Pancreas (tissue), 10 donors: ENCODE measurements at regions not wholly inside any gene's neighbourhood (a gene's known extent, or its start where the extent isn't known, plus 50 kb on each side); places are given as distances from the start of the nearest gene placed in this dataset.

ENCODE experiments used
- ATAC-seq, 4 donors: fragments of 200-7000 bp; cut with Tn5 transposase; one replicate each; pipeline versions ENCODE4 v1.8.0 to v1.9.1; 2020; ENCODE audit warnings: mild to moderate bottlenecking in 4 of 4, moderate library complexity in 4 of 4
- DNase-seq, 6 donors: peaks; one replicate each; pipeline ENCODE4 v3.0.0-alpha.2; 2020
- FAIRE-seq: peaks from 2 replicates; lab custom pipeline; 2012; peaks lifted over from hg19 to GRCh38; lab: Jason Lieb, UNC
- H3K27ac ChIP-seq, 4 donors: fragments of 200-600 bp; sonication (generic); 1 replicate in 3 of 4; 2 replicates in 1 of 4; pipeline versions ENCODE4 v1.5.0 to v1.8.0; 2020
- H3K27me3 ChIP-seq, 4 donors: fragments of 200-600 bp; one replicate each; pipeline ENCODE4 v1.8.0; 2021
- H3K36me3 ChIP-seq, 3 donors: fragments of 200-600 bp; sonication (generic) in 1 of 3; one replicate each; pipeline versions ENCODE4 v1.5.0 to v1.8.0; 2020 to 2021
- H3K4me1 ChIP-seq, 3 donors: fragments of 200-600 bp; one replicate each; pipeline ENCODE4 v1.8.0; 2021
- H3K4me3 ChIP-seq, 4 donors: fragments of 200-600 bp; sonication (generic) in 2 of 4; one replicate each; pipeline versions ENCODE4 v1.5.0 to v1.8.0; 2020 to 2021
- H3K9me3 ChIP-seq, 4 donors: fragments of 200-600 bp; one replicate each; pipeline ENCODE4 v1.8.0; 2021
- CTCF ChIP-seq, 4 donors: fragments of 200-600 bp; sonication (generic) in 3 of 4; IDR thresholded peaks; one replicate each; pipeline versions ENCODE4 v1.5.0 to v1.8.0; 2021; ENCODE audit warnings: antibody characterized with exemption in 4 of 4
- WGBS, 2 donors: extraction: QIAGEN DNeasy Blood & Tissue Kit; methylation state at CpG; one replicate each; pipeline ENCODE4 v1.1.7; 2013; 5-methylcytosine and 5-hydroxymethylcytosine counted together
- intact Hi-C, 3 donors: fragments of 100-400 bp; cut with DNase I; formaldehyde crosslinking; loops; one replicate each; pipeline versions ENCODE4 v1.11.1 to v1.14.2; 2022
- donor health status: healthy with polysubstance abuse.
- donor health status: DM: no; HTN: no; CAD: no; lungs with moderate emphysema.
- donor health status: DM: no; HTN: no; CAD: no.
- donor health status: control.
- donor health status: control.
- donor health status: Bipolar disorder and iron deficiency.
- donor health status: DM: yes; HTN: yes; CAD: no.
- donor health status: DM: no; HTN: no; CAD: no.
- donor health status: DM: no; HTN: no; CAD: no.
- donor health status: DM: yes; HTN: yes; CAD: no.

GRCh38 chr6:14489445-14489844, 371.9 kb downstream of the CD83 start:
- FAIRE-seq (no peak), DNase-seq (no peak), ATAC-seq (no peak)
- Histone ChIP-seq H3K9me3 (no peaks in the 10 kb centered on the region), H3K4me3 (no peak overlapping the region), H3K27me3 (no peaks in the 10 kb centered on the region), H3K4me1 (no peaks in the 10 kb centered on the region), H3K27ac (no peak overlapping the region), H3K36me3 (no peaks in the 10 kb centered on the region)
- WGBS, 2 donors = 81 to 85% methylated on average over 3 of the region's 3 CpGs
- intact Hi-C loops = no loop called here
- no peak for TF ChIP-seq CTCF (IDR thresholded peaks at IDR 0.05)

GRCh38 chr6:14498748-14499147, 381.2 kb downstream of the CD83 start:
- Histone ChIP-seq H3K9me3 (no peaks in the 10 kb centered on the region), H3K27me3 (no peaks in the 10 kb centered on the region), H3K4me3 (no peak overlapping the region), H3K27ac (no peak overlapping the region), H3K4me1 (no peaks in the 10 kb centered on the region), H3K36me3 (no peaks in the 10 kb centered on the region)
- ATAC-seq = no peak
- DNase-seq = no peak
- FAIRE-seq = no peak
- 56 to 57% methylated on average over 1 of the region's 1 CpG for WGBS, 2 donors
- intact Hi-C loops = no loop called here
- TF ChIP-seq CTCF (IDR thresholded peaks at IDR 0.05) = no peak

GRCh38 chr6:14499309-14499708, 381.7 kb downstream of the CD83 start:
- intact Hi-C loops = no loop called here
- FAIRE-seq (no peak), DNase-seq (no peak), ATAC-seq (no peak)
- H3K4me3 ChIP-seq = no peak overlapping the region
- WGBS, 2 donors = 65 to 72% methylated on average over 4 of the region's 4 CpGs
- H3K9me3 ChIP-seq = no peaks in the 10 kb centered on the region
- no peaks in the 10 kb centered on the region for H3K4me1 ChIP-seq
- no peaks in the 10 kb centered on the region for H3K36me3 ChIP-seq
- H3K27ac ChIP-seq = no peak overlapping the region
- no peaks in the 10 kb centered on the region for H3K27me3 ChIP-seq
- TF ChIP-seq CTCF (IDR thresholded peaks at IDR 0.05) = no peak

GRCh38 chr6:14499841-14500240, 382.3 kb downstream of the CD83 start:
- TF ChIP-seq CTCF (IDR thresholded peaks at IDR 0.05) = no peak
- Histone ChIP-seq H3K4me1 (no peaks in the 10 kb centered on the region), H3K4me3 (no peak overlapping the region), H3K27me3 (no peaks in the 10 kb centered on the region), H3K9me3 (no peaks in the 10 kb centered on the region), H3K27ac (no peak overlapping the region), H3K36me3 (no peaks in the 10 kb centered on the region)
- ATAC-seq (peak in 2 of 4 donors; percentile 44 to 51), FAIRE-seq (no peak), DNase-seq (no peak)
- WGBS, 2 donors = 35 to 43% methylated on average over 10 of the region's 10 CpGs
- intact Hi-C loops = no loop called here

- no peak for TF ChIP-seq CTCF (IDR thresholded peaks at IDR 0.05)
- Histone ChIP-seq H3K9me3 (no peaks in the 10 kb centered on the region), H3K36me3 (no peaks in the 10 kb centered on the region), H3K27ac (no peak overlapping the region), H3K4me3 (no peak overlapping the region), H3K4me1 (no peaks in the 10 kb centered on the region), H3K27me3 (no peaks in the 10 kb centered on the region)
- intact Hi-C loops = no loop called here
- DNase-seq (no peak), ATAC-seq (no peak), FAIRE-seq (no peak)
- WGBS, 2 donors = 86 to 89% methylated on average over 2 of the region's 2 CpGs
Measured at GRCh38 chr6:14500809-14501208, 383.2 kb downstream of the CD83 start.
